ENCODE measurements at regions not wholly inside any gene's neighbourhood (a gene's known extent, or its start where the extent isn't known, plus 50 kb on each side); places are given as distances from the start of the nearest gene placed in this dataset.

DNA sequence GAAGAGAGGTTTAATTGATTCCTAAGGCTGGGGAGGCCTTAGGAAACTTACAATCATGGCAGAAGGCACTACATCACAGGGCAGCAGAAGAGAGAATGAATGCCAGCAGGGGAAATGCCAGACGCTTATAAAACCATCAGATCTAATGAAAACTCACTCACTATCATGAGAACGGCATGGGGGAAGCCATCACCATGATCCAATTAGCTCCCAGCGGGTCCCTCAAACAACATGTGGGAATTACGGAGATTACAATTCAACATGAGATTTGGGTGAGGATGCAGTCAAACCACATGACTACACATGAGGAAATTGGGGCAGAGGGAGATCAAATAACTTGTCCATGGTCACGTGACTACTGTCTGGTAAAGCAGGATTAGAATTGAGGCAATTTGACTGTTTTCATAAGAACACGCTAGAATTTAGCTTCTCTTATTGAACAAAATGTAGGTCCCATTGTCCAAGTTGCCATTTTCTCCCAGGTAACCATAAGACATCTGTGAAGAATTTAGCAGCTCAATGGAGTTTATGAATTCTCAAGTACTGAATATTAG, 445.1 kb upstream of the CDH20 start:
- H3K27me3 ChIP-seq (ENCODE audit: insufficient read depth, low read length) = no peaks in the 10 kb centered on the region
- H3K18ac ChIP-seq (ENCODE audit: insufficient read length, low read depth, low read length) = no peak overlapping the region
- DNase-seq = no peak
- H3K36me3 Mint-ChIP-seq (ENCODE audit: insufficient read depth in 1 of 3, low read depth in 3 of 3) = no peaks in the 10 kb centered on the region
- no peak overlapping the region for H2AK5ac ChIP-seq (ENCODE audit: insufficient read length, low read length)
- no peak overlapping the region for H2BK12ac ChIP-seq (ENCODE audit: insufficient read length, low read depth, low read length)
- H3K27ac Mint-ChIP-seq = no peak overlapping the region
- no peak overlapping the region for H3K14ac ChIP-seq (ENCODE audit: insufficient read depth, low read length)
- H3K23me2 ChIP-seq (ENCODE audit: insufficient read length, low read depth, low read length, poor library complexity, severe bottlenecking) = no peaks in the 10 kb centered on the region
- no peaks in the 10 kb centered on the region for H3K9me3 Mint-ChIP-seq
- no peaks in the 10 kb centered on the region for H4K20me1 ChIP-seq (ENCODE audit: control insufficient read depth, insufficient read depth, insufficient read length)
- H3K27ac ChIP-seq (ENCODE audit: insufficient read length, low read depth, low read length) = no peak overlapping the region
- no peak overlapping the region for H3K4me3 Mint-ChIP-seq
- no peak overlapping the region for H2BK15ac ChIP-seq (ENCODE audit: low read depth, low read length)
- H3K23ac ChIP-seq (ENCODE audit: insufficient read length, low read depth, low read length) = no peak overlapping the region
- no peaks in the 10 kb centered on the region for H3K9me3 ChIP-seq (ENCODE audit: control insufficient read depth, low read depth, low read length)
- no peak overlapping the region for H4K91ac ChIP-seq (ENCODE audit: insufficient read length, low read depth, low read length)
- H3K27me3 Mint-ChIP-seq (ENCODE audit: low read depth) = no peaks in the 10 kb centered on the region
- H3K56ac ChIP-seq (ENCODE audit: insufficient read length, low read depth, low read length) = no peak overlapping the region
- H2BK5ac ChIP-seq (ENCODE audit: insufficient read length, low read length) = no peak overlapping the region
- no peak overlapping the region for H3T11ph ChIP-seq (ENCODE audit: low read length)
- TF ChIP-seq, protein P1, sequence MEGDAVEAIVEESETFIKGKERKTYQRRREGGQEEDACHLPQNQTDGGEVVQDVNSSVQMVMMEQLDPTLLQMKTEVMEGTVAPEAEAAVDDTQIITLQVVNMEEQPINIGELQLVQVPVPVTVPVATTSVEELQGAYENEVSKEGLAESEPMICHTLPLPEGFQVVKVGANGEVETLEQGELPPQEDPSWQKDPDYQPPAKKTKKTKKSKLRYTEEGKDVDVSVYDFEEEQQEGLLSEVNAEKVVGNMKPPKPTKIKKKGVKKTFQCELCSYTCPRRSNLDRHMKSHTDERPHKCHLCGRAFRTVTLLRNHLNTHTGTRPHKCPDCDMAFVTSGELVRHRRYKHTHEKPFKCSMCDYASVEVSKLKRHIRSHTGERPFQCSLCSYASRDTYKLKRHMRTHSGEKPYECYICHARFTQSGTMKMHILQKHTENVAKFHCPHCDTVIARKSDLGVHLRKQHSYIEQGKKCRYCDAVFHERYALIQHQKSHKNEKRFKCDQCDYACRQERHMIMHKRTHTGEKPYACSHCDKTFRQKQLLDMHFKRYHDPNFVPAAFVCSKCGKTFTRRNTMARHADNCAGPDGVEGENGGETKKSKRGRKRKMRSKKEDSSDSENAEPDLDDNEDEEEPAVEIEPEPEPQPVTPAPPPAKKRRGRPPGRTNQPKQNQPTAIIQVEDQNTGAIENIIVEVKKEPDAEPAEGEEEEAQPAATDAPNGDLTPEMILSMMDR (conservative IDR thresholded peaks at IDR 0.05) = no peak
- no peak overlapping the region for H3K9ac ChIP-seq (ENCODE audit: extremely low read depth, insufficient read length, low read length)
- no peaks in the 10 kb centered on the region for H3K79me1 ChIP-seq (ENCODE audit: insufficient read depth, low read depth, low read length, poor library complexity, severe bottlenecking)
- H3K4me2 ChIP-seq (ENCODE audit: insufficient read depth, insufficient read length, low read length) = no peak overlapping the region
- no peaks in the 10 kb centered on the region for H3K4me1 Mint-ChIP-seq
- no CpG with 5 or more reads among the region's 6 CpGs for WGBS (ENCODE audit: extremely low coverage, insufficient read length, low lambda C conversion rate)
- H2AFZ ChIP-seq (ENCODE audit: low read length) = no peak overlapping the region
- no peak overlapping the region for H2BK20ac ChIP-seq (ENCODE audit: low read depth, low read length, poor library complexity, severe bottlenecking)
- no peaks in the 10 kb centered on the region for H3K79me2 ChIP-seq (ENCODE audit: insufficient read depth, low read length)
- H3K4me1 ChIP-seq (ENCODE audit: insufficient read depth, low read length) = no peaks in the 10 kb centered on the region
- no peak overlapping the region for H2BK120ac ChIP-seq (ENCODE audit: low read depth, low read length, poor library complexity, severe bottlenecking)
- no peak overlapping the region for H4K8ac ChIP-seq (replicated peaks; ENCODE audit: insufficient read length, low read depth, low read length)
- H4K5ac ChIP-seq (ENCODE audit: insufficient read length, low read depth, low read length) = no peak overlapping the region
- no peak overlapping the region for H3K4ac ChIP-seq (ENCODE audit: low read depth, low read length)
